Stimulated activated CD4-positive, alpha-beta T cell treated with anti-CD3 and anti-CD28 coated beads, Interleukin-15, amount 100 ng/mL, for 48 hours (primary cell): ENCODE measurements at regions not wholly inside any gene's neighbourhood (a gene's known extent, or its start where the extent isn't known, plus 50 kb on each side); places are given as distances from the start of the nearest gene placed in this dataset.

Experiments
- DNase-seq, 2 donors: peaks; one replicate each; pipeline ENCODE4 v3.0.0-alpha.2; 2020; ENCODE audit warnings: low read depth in 2 of 2

DNA sequence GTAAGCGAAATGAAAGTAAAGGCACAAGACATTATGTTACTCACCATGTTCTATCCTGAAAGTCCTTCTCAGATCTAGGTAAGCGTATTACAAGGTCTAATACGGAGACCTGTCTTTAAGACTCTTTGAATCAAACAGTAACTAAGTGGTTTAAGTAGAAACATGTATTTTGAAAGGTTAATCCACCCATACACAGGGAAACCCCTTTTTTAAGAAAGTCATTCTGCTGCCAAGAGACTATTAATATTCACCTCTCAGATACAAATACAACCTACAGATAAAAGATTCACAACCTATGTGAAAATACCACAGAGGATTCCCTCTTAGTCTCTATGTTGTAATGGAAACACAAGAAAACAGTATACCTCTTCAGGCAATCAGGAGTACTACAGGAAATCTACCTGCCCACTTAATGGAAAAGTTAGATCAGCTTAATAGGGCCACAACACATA, 63.2 kb upstream of the TNIP3 start:
- no peak for DNase-seq

DNA sequence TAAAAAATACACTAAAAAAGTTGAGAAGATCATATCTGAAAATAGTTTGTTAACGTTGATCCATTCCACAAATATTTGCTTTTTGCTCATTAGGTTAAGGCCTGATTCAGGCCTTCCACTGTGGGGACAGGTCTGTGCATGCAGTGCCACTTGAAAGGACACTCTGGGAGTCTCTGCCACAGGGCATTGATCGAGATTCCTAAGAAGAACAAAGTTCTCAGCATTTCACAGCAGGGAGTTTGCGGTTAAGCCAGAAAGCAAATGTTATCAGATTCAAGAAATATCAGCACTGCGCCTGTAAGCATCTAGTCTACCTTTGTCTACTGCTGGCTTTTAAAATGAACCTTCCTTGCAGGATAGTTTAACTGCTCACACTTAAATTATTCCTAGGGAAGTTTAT, 62.2 kb upstream of the TNIP3 start:
- no peak for DNase-seq

DNA sequence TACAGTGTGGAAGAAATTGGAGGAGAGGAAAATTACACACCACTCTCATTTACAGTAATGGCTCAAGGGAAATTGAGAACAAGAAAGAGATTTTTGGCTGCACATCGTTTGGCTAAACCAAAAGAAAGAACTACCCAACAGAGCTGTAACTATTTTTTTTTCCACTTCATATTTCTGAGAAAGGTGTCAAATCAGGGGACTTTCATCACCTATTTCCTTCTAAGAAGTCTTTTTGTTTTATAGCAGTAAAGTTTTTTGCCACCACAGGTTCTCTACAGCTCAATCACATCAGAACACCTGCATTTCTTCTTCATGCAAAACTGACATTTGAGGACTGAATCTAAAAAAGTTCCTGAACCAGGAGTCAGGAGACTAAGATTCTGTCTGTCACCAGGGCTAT, 57.5 kb upstream of the TNIP3 start:
- DNase-seq: no peak

DNA sequence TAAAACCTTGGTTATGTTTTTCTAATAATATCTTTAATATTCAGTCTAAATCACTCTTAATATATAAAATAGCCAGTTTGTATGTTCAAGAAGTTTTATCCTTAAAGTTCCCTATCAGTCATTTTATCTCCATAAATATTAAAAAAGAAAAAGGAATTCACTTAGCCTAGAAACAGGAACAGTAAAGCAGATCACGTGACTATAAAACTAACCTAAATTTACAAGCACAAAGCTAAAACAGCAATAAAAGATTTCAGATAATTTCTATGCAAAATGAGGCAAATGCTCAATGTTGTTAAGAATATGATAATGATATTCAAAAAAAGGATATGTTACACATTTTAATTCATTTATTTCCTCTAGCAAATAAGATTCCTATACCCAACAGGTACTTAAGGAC, 57.1 kb upstream of the TNIP3 start:
- DNase-seq: no peak

DNA sequence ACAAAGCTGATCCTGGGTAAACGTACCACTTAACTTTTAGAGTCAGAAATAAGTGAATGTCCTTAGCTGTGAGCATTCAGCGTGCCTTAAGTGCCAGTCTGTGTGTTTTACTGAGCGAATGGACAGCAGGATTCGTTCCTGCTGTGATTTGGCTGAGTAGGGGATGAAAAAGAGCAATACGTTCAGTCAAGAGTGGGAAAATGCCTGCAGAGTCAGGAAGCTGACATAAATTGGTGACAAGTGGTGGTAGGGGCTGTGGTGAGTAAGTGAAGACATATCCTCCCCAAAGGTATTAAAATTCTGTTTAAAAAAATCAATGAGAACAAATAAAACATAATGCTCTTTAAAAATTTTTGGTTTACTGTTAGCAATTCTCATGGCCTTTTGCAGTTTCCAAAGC, 56.6 kb upstream of the TNIP3 start:
- DNase-seq: no peak

DNA sequence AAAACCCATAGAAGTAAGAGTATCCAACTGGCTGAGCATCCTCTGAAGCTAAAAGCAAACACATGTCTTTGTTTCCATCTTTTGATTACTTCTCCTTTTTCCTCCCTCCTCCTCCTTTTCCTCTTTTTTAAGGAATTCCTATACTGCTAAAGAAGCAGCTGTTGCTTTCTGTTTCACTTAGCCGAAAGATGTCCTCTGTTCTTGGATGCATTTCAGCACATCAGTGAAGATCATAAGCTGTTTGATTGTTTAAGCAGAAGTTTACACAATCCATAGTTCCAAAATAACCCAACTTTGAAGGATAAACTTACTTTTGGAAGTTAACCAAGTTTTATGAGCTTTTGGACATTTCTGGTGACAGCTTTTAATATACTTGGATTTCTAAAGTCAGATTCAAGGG, 55.1 kb upstream of the TNIP3 start:
- no peak for DNase-seq

DNA sequence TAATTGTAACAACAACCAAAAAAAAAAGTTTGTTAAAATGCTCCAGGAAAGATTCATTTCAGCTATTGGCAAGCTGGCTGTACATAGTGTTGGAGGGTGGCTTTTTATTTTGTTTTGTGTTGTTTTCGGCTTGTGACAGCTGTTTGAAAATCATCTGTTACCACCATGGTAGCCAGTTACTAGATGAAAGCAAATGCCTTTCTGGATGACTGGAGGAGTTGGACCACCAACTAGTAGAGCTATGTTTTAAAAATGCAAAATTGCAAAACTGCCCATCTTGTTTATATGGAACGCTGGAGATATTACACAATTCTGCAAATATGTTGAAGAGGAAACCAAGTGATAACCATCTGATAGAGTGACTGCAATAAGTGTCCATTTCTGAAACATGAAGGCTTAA, 53.2 kb upstream of the TNIP3 start:
- no peak for DNase-seq

DNA sequence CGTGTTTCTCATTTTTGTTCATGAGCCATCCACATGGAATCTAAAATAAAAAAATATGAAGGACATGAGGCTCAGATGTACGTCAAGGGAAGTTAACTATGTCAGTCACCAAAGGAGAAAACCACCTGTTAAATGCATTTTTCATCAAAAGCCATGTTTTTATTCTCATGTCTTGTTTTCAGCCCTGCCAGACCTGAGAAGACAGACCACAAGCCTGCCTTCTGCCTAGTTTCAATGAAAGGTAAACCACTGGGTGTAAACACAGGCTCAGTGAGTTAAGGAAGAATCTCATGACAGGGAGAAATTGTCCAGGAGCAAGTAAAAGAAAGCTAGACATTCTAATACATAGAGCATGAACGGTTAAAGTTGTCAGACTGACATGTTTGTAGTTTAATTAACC, 52.3 kb upstream of the TNIP3 start:
- DNase-seq: no peak

DNA sequence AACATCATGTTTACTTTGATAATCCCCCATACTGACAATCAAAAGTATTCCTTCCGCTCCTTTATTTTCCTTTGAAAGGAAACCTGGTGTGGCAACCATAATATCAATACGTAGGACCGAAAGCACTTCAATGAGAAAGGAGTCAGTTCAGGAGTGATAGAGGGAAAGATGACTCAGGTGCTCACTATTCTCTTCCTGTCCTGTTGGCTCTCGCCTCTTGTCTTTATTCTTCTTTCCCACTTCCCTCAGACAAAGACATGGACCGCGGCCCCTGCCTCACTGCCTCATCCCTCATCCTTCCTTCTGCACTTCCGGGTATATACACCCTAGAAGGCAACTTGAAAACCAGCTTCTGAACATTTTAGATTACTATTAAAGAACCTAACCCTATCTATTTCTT, 49.8 kb upstream of the TNIP3 start:
- DNase-seq: no peak
